NCI-H2196 treated with DMSO at 0.1 percent for 48 hours (cell line): ENCODE measurements at regions not wholly inside any gene's neighbourhood (a gene's known extent, or its start where the extent isn't known, plus 50 kb on each side); places are given as distances from the start of the nearest gene placed in this dataset.

ENCODE experiments used
- DNase-seq: peaks from one replicate; lab custom pipeline; 2025; ENCODE audit not compliant: unreplicated experiment; lab: John Stamatoyannopoulos, UW

DNA sequence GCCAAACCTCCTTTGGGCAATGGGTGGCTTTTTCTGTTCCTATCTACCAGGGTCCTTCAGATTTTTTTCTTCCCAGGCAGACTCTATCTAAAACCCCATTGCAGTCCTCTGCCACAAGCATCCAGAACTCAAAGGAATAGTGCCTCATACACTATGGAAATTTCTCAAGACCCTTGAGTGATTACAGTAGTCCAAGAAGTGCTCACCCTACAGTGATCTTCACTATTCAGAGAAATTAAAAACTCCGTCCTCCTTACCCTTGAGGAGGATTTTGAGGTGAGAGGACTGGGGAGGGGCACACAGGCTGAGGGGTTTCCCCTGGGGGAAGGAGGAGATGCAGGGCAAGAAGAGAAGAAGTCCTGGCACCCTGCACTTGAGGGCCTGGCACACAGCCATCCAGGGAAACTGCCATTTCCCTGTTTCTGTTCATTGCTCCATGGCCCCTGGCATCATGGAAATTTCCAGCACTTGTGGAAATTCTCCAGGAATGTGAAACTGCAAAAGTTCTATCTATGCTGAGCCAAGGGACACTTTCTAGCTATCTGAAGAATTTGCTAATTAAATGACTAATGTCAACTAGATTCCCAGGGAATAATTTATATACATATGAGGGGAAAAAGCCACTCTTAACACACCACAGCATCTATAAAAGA is 102.5 kb upstream of the ATP1B1 start:
- DNase-seq = no peak

- DNase-seq = no peak
Measured at GRCh38 chr1:169005776-169006175, 100.7 kb upstream of the ATP1B1 start.

DNA sequence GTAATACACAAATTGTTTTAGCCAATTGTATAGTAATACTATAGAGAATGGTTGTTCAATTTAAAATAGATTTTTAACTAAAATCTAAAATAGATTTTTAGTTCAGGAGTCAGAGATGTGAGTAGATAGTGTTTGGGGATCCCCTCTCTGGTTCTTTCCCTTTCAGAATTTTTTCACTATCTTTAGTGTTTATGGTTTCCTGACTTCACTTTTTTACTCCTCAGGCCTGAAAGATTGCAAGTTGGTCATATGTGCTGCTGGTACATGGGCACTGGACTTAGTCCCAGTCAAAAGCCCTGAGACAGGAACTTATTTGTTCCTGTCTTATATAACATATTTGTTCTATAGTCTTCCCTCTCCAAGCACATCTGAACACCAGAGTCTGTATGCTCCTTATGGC is 96.8 kb upstream of the ATP1B1 start:
- DNase-seq = no peak

DNA sequence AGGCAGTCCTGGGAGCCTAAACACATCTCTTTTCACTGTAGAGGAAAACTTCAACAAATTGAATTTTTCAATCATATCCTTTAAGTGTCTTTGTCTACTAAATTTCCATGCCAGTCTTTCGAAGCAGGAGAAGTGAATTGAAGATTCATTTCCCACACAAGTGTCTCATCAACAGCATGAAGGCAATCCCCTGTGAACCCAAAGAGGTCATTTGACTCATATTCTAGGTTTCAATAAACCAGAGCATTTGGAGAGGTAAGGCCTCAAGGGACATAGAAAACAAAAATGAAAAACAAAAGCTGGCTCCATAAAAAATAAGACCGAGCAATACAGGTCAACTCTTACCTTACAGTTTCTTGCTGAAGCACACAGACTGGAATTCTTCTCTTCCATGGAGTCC is 94.1 kb upstream of the ATP1B1 start:
- no peak for DNase-seq

DNA sequence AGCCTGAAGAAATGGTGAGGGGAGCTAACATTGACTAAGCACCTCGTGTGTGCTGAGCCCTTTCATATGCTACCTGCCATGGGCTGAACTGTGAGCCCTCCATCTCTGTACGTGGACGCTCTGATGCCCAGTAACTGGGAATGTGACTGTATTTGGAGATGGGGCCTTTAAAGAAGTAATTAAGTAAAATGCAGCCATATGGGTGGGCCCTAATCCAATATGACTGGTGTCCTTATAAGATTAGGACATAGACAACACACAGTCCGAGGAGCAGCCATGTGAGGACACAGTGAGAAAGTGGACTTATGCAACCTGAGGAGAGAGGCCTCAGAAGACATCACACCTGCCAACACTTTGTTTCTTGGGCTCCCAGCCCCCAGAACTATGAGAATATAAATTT is 92.7 kb upstream of the ATP1B1 start:
- no peak for DNase-seq

DNA sequence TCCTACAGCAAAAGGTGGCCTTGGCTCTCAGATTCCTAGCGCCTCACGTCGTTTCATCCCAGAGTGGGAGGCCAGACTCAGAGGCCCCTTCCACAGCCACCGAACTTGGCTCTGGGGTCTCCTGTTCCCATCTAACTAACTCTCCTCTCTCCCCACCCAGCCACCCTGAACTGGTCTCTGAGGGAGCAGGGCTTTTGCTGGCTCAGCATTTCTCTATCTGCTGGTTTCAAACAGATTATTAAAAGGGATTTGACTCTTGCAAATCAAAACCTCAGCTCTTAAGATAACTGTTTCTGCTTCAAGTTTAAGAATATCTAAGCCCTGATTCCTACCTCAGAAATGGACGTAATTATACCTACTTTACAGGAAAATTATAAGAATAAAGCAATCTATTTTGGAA is 91.0 kb upstream of the ATP1B1 start:
- no peak for DNase-seq

- DNase-seq = no peak
Measured at GRCh38 chr1:169018751-169019150, 87.7 kb upstream of the ATP1B1 start.

- no peak for DNase-seq
Measured at GRCh38 chr1:169019419-169020058, 87.0 kb upstream of the ATP1B1 start.

DNA sequence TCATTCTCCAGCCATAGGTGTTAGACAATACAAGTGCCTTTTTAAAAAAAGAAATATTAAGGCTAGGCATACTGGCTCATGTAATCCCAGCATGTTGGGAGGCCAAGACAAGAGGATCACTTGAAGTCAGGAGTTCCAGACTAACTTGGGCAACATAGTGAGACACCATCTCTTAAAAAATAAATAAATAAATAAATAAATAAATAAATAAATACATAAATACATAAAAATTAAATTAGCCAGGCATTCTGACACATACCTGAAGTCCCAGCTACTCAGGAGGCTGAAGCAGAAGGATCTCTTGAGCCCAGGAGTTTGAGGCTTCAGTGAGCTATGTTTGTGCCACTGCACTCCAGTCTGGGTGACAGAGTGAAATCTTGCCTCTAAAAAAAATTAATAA is 85.8 kb upstream of the ATP1B1 start:
- DNase-seq = no peak

- no peak for DNase-seq
Measured at GRCh38 chr1:169022648-169023047, 83.8 kb upstream of the ATP1B1 start.

DNA sequence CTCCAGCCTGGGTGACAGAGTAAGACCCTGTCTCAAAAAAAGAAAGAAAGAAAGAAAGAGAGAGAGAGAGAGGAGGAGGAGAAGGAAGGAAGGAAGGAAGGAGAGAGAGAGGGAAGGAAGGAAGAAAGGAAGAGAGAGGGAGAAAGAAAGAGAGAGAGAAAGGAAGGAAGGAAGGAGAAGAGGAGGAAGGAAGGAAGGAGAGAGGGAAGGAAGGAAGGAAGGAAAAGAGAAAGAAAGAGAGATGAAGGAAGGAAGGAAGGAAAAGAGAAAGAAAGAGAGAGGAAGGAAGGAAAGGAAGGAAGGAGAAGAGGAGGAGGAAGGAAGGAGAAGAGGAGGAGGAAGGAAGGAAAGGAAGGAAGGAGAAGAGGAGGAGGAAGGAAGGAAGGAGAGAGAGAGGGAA is 82.2 kb upstream of the ATP1B1 start:
- DNase-seq = no peak

DNA sequence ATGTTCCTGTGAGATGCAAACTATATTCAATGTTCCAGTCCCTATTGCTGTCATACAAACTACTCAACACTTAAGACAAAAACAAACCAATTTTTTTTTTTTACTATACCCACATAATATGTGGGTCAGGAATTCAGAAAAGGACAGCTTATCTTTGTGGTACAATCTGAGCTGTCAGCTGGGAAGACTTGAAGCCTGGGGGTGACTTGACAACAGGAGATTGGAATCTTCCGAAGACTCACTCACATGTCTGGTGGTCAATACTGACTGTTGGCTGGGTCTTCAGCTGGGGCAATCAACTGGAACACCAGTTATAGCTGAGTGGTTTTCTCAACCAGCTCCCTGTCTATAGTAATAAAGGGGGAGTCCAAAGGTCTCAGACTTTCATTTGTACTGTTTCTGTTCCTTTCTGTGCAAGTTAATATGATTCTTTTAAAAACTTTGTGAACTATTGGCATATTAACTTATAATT is 81.7 kb upstream of the ATP1B1 start:
- no peak for DNase-seq

DNA sequence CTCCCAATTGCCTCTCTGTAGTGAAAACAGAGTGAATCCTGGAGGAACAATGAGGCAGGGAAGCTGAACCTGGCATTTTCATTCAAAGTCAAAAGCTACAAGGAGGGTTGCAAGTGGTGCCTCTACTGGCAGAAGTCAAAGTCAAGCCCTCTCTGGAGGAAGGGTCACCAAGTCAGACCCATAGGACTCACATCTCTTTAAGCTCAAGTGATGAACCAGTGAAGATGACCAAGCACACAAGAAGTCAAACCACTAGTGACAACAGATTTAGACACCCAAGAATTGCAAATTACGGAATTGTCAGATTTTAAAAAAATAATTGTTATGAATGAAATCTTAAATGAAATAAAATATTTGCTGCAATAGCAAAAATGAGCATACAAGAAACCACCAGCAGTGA is 81.1 kb upstream of the ATP1B1 start:
- DNase-seq = no peak

GRCh38 chr1:169027607-169028320 is 78.7 kb upstream of the ATP1B1 start:
- DNase-seq = no peak

GRCh38 chr1:169031566-169032224 is 74.8 kb upstream of the ATP1B1 start:
- no peak for DNase-seq

DNA sequence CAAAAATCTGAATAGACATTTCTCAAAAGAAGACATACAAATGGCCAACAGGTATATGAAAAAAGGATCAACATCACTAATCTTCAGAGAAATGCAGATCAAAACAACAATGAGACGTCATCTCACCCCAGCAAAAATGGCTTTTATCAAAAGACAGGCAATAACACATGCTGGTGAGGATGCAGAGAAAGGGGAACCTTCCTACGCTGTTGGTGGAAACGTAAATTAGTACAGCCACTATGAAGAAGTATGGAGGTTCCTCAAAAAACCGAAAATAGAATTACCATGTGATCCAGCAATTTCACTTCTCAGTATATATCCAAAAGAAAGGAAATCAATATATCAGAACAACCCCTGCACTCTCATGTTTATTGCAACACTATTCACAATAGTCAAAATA is 65.1 kb upstream of the ATP1B1 start:
- DNase-seq = no peak

- no peak for DNase-seq
Measured at GRCh38 chr1:169042377-169042776, 64.1 kb upstream of the ATP1B1 start.

DNA sequence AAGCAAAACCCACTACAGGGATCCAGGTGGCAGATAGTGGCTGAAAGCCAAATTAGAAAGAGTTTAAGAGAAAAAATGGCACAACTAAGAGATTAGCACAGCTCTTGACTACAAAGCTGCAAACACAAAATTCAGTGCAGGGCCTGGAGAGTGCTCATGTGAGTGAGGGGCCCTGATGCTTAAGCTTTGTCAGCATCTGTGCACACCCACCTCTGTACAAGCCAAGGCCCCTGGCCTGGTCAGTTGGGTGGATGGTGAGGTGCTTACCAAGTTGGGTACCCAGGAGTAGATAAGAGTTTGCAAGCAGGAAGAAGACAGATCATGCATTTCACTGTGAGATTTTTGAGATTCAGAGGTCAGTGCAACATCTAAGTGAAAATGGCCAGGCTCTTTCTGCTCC is 62.7 kb upstream of the ATP1B1 start:
- DNase-seq = no peak

DNA sequence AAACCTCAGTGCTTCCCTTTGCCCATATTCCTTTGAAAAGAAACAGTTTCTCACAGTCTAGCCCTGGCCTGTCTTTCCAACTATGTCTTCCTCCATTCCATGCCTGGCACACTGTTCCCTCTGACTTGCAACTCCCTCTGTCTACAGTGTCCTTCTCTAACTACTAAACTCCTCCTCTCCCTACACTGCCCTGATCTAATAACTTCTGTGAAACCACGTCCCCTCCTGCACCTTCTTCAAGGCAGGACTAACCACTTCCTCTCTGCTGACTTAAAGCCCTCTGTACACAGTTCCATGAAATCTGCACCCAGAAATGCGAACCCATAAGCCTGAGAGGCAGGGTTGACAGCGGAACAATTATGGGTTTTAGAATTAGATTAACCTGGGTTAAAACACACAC is 62.2 kb upstream of the ATP1B1 start:
- DNase-seq = no peak

GRCh38 chr1:169044971-169045370 is 61.5 kb upstream of the ATP1B1 start:
- DNase-seq = no peak

- no peak for DNase-seq
Measured at GRCh38 chr1:169046671-169047070, 59.8 kb upstream of the ATP1B1 start.

DNA sequence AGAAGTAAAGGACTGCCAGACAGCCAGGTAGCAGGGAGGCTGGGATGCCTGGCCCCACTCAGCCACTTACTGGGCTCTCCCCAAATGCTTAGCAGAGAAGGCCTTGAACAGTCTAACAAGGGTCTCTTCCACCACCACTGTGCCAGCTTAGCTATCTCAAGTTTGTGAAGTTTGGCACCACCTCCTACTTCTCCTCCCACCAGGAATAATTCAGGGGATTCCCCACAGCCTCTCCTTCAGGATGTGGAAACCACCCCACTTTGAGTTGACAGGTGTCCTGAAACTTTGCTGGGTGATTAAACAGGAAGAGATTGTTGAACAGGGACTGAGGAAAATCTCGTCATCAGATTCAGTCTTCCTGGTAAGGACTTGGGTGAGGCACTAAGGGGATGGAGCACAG is 59.4 kb upstream of the ATP1B1 start:
- DNase-seq = no peak
